ENCODE measurements at regions not wholly inside any gene's neighbourhood (a gene's known extent, or its start where the extent isn't known, plus 50 kb on each side); places are given as distances from the start of the nearest gene placed in this dataset.

GRCh38 chr11:26042113-26042512 lies 289.8 kb upstream of the ANO3 start:
- DNase-seq (ENCODE audit: low read depth in 1 of 2, low spot score in 1 of 2): no peak
- ChIA-PET POLR2A (no interaction called here), CTCF (no interaction called here)
- TF ChIP-seq HOXA7 (CRISPR knock-in tag; IDR thresholded peaks at IDR 0.05) (no peak), TFCP2L1 (CRISPR knock-in tag; IDR thresholded peaks at IDR 0.05) (no peak), ZSCAN20 (CRISPR knock-in tag; IDR thresholded peaks at IDR 0.05) (no peak), JUN (IDR thresholded peaks at IDR 0.05) (no peak), POLR2A (IDR thresholded peaks at IDR 0.05; ENCODE audit: low read length) (no peak), CHD4 (IDR thresholded peaks at IDR 0.05; ENCODE audit: borderline replicate concordance) (no peak), HEYL (CRISPR knock-in tag; IDR thresholded peaks at IDR 0.05) (no peak), EP300 (IDR thresholded peaks at IDR 0.05) (no peak), CBX8 (IDR thresholded peaks at IDR 0.05) (no peak), RAD21 (conservative IDR thresholded peaks at IDR 0.05 in 1 of 2, IDR thresholded peaks at IDR 0.05 in 1 of 2) (no peak), GATA3 (IDR thresholded peaks at IDR 0.05; ENCODE audit: borderline replicate concordance) (no peak), NPAS2 (CRISPR knock-in tag; IDR thresholded peaks at IDR 0.05; ENCODE audit: borderline replicate concordance) (no peak), RARB (CRISPR knock-in tag; IDR thresholded peaks at IDR 0.05) (no peak), PBX3 (IDR thresholded peaks at IDR 0.05) (no peak), NR3C1 (IDR thresholded peaks at IDR 0.05) (no peak), FOSB (CRISPR knock-in tag; IDR thresholded peaks at IDR 0.05) (no peak), EHF (CRISPR knock-in tag; IDR thresholded peaks at IDR 0.05) (no peak)
- TF ChIP-seq, protein P1, sequence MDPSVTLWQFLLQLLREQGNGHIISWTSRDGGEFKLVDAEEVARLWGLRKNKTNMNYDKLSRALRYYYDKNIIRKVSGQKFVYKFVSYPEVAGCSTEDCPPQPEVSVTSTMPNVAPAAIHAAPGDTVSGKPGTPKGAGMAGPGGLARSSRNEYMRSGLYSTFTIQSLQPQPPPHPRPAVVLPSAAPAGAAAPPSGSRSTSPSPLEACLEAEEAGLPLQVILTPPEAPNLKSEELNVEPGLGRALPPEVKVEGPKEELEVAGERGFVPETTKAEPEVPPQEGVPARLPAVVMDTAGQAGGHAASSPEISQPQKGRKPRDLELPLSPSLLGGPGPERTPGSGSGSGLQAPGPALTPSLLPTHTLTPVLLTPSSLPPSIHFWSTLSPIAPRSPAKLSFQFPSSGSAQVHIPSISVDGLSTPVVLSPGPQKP (IDR thresholded peaks at IDR 0.05; ENCODE audit: low read depth, low read length): no peak
- TF ChIP-seq, protein P2, sequence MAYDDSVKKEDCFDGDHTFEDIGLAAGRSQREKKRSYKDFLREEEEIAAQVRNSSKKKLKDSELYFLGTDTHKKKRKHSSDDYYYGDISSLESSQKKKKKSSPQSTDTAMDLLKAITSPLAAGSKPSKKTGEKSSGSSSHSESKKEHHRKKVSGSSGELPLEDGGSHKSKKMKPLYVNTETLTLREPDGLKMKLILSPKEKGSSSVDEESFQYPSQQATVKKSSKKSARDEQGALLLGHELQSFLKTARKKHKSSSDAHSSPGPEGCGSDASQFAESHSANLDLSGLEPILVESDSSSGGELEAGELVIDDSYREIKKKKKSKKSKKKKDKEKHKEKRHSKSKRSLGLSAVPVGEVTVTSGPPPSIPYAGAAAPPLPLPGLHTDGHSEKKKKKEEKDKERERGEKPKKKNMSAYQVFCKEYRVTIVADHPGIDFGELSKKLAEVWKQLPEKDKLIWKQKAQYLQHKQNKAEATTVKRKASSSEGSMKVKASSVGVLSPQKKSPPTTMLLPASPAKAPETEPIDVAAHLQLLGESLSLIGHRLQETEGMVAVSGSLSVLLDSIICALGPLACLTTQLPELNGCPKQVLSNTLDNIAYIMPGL (CRISPR knock-in tag; IDR thresholded peaks at IDR 0.05; ENCODE audit: borderline replicate concordance): no peak
- TF ChIP-seq, protein P3, sequence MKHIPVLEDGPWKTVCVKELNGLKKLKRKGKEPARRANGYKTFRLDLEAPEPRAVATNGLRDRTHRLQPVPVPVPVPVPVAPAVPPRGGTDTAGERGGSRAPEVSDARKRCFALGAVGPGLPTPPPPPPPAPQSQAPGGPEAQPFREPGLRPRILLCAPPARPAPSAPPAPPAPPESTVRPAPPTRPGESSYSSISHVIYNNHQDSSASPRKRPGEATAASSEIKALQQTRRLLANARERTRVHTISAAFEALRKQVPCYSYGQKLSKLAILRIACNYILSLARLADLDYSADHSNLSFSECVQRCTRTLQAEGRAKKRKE (CRISPR knock-in tag; IDR thresholded peaks at IDR 0.05; ENCODE audit: low read depth): no peak
- Histone ChIP-seq H3K4me1 (no peaks in the 10 kb centered on the region), H3K27ac (no peak overlapping the region), H3K4me3 (no peak overlapping the region), H3K4me2 (no peak overlapping the region), H3K9me3 (no peaks in the 10 kb centered on the region)
- 19% methylated on average over 7 of the region's 7 CpGs for WGBS (ENCODE audit: missing lambda C conversion rate)
- FAIRE-seq: no peak
- no peak for ATAC-seq

DNA sequence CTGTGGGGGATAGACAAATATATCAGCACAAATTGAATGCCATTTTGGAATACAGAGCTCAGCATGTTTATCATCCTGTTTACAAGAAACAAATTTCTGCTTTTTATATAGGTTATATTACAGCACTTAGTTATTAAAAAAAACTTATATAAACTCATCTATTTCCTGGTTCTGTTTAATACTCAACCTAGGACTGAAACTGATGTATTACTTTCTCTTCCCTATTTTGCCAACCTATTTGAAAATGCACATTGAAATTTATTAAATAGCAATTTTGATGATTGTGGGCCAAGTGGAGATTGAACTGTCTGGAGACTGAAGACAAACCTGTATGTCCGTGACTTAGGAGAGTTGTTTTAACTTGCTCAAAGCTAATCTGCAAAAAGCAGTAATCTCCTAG lies 288.3 kb upstream of the ANO3 start:
- 44% methylated on average over 1 of the region's 1 CpG for WGBS (ENCODE audit: missing lambda C conversion rate)
- DNase-seq (ENCODE audit: low read depth in 1 of 2, low spot score in 1 of 2): no peak
- no peak overlapping the region for H3K27ac ChIP-seq
- H3K4me1 ChIP-seq: no peaks in the 10 kb centered on the region
- no peak for FAIRE-seq
- no peak for TF ChIP-seq POLR2AphosphoS2 (conservative IDR thresholded peaks at IDR 0.05; ENCODE audit: low read length)
- no peak for TF ChIP-seq HOXB5 (CRISPR knock-in tag; IDR thresholded peaks at IDR 0.05)
- TF ChIP-seq CEBPB (IDR thresholded peaks at IDR 0.05): no peak
- TF ChIP-seq, protein P3 (CRISPR knock-in tag; IDR thresholded peaks at IDR 0.05; ENCODE audit: low read depth): no peak
- no peak for TF ChIP-seq MYC (IDR thresholded peaks at IDR 0.05; ENCODE audit: borderline replicate concordance, low read length)
- no peak for TF ChIP-seq CBX8 (IDR thresholded peaks at IDR 0.05)
- no peak for TF ChIP-seq SMC3 (IDR thresholded peaks at IDR 0.05)
- TF ChIP-seq KDM1A (IDR thresholded peaks at IDR 0.05; ENCODE audit: low read depth): no peak
- no peak for TF ChIP-seq ZC3H11A (IDR thresholded peaks at IDR 0.05)
- no peak for TF ChIP-seq NFE2L2 (conservative IDR thresholded peaks at IDR 0.05; ENCODE audit: low read length)
- TF ChIP-seq NPAS2 (CRISPR knock-in tag; IDR thresholded peaks at IDR 0.05; ENCODE audit: borderline replicate concordance): no peak
- TF ChIP-seq RCOR1 (IDR thresholded peaks at IDR 0.05; ENCODE audit: low read depth, low read length): no peak
- TF ChIP-seq JUNB (IDR thresholded peaks at IDR 0.05): no peak
- TF ChIP-seq PHF8 (IDR thresholded peaks at IDR 0.05; ENCODE audit: borderline replicate concordance, low read depth): no peak
- no peak for TF ChIP-seq HES2 (IDR thresholded peaks at IDR 0.05)
- H3K9me3 ChIP-seq: no peaks in the 10 kb centered on the region
- POLR2A ChIA-PET: no interaction called here
- no peak for ATAC-seq
- H3K4me3 ChIP-seq: no peak overlapping the region
- CTCF ChIA-PET: no interaction called here
- H3K4me2 ChIP-seq: no peak overlapping the region

Measured in A549 (cell line).